Osteoblast (primary cell): ENCODE measurements at regions not wholly inside any gene's neighbourhood (a gene's known extent, or its start where the extent isn't known, plus 50 kb on each side); places are given as distances from the start of the nearest gene placed in this dataset.

Source experiments
- DNase-seq: peaks from one replicate; pipeline ENCODE4 v3.0.0; 2011; ENCODE audit warnings: low spot score, mixed read lengths; ENCODE audit not compliant: insufficient read length; ENCODE audit errors: missing footprints
- H2AFZ ChIP-seq: 2 replicates; pipeline ENCODE4 v1.6.0; 2011; ENCODE audit warnings: mild to moderate bottlenecking, low read length
- H3K27ac ChIP-seq: 2 replicates; pipeline ENCODE4 v1.5.1; 2011; ENCODE audit warnings: mild to moderate bottlenecking, low read depth, low read length, moderate library complexity
- H3K27me3 ChIP-seq: 2 replicates; pipeline ENCODE4 v1.6.0; 2012; ENCODE audit warnings: mild to moderate bottlenecking, control low read depth, inconsistent platforms, low read length, moderate library complexity; ENCODE audit not compliant: insufficient read depth
- H3K36me3 ChIP-seq: 2 replicates; pipeline ENCODE4 v1.5.1; 2011; ENCODE audit warnings: mild to moderate bottlenecking, low read length, control low read depth, moderate library complexity; ENCODE audit not compliant: insufficient read depth
- H3K4me1 ChIP-seq: 2 replicates; pipeline ENCODE4 v1.5.1; 2011; ENCODE audit warnings: mild to moderate bottlenecking, low read length, control low read depth, moderate library complexity; ENCODE audit not compliant: insufficient read depth
- H3K4me2 ChIP-seq: 2 replicates; pipeline ENCODE4 v1.6.0; 2011; ENCODE audit warnings: mild to moderate bottlenecking, low read length; ENCODE audit not compliant: insufficient read depth
- H3K4me3 ChIP-seq: fragments of 200-600 bp; sonication (generic); 3 replicates; pipeline ENCODE4 v1.5.1; 2012; ENCODE audit warnings: mild to moderate bottlenecking, low read length, inconsistent platforms; ENCODE audit not compliant: insufficient read depth
- H3K79me2 ChIP-seq: 2 replicates; pipeline ENCODE4 v1.6.0; 2012; ENCODE audit warnings: mild to moderate bottlenecking, low read length, control low read depth, inconsistent platforms; ENCODE audit not compliant: insufficient read depth
- H3K9me3 ChIP-seq: 2 replicates; pipeline ENCODE4 v1.5.1; 2011; ENCODE audit warnings: low read depth, low read length, control low read depth
- H4K20me1 ChIP-seq: 2 replicates; pipeline ENCODE4 v1.6.0; 2012; ENCODE audit warnings: mild to moderate bottlenecking, low read length, control low read depth; ENCODE audit not compliant: insufficient read depth
- TF ChIP-seq, protein P1 (sequence below): IDR thresholded peaks from 2 replicates; pipeline ENCODE4 v1.5.1; 2011; ENCODE audit warnings: mild to moderate bottlenecking, low read depth, low read length, moderate library complexity; ENCODE audit errors: extremely low read depth

GRCh38 chr14:40113671-40114070 is 681.4 kb upstream of the FBXO33 start:
- Histone ChIP-seq H3K4me2 (no peak overlapping the region), H3K27ac (no peak overlapping the region), H3K4me1 (no peaks in the 10 kb centered on the region), H3K9me3 (no peaks in the 10 kb centered on the region), H3K36me3 (no peaks in the 10 kb centered on the region), H4K20me1 (no peaks in the 10 kb centered on the region), H3K4me3 (no peak overlapping the region), H3K79me2 (no peaks in the 10 kb centered on the region), H2AFZ (no peak overlapping the region), H3K27me3 (no peaks in the 10 kb centered on the region)
- TF ChIP-seq, protein P1, sequence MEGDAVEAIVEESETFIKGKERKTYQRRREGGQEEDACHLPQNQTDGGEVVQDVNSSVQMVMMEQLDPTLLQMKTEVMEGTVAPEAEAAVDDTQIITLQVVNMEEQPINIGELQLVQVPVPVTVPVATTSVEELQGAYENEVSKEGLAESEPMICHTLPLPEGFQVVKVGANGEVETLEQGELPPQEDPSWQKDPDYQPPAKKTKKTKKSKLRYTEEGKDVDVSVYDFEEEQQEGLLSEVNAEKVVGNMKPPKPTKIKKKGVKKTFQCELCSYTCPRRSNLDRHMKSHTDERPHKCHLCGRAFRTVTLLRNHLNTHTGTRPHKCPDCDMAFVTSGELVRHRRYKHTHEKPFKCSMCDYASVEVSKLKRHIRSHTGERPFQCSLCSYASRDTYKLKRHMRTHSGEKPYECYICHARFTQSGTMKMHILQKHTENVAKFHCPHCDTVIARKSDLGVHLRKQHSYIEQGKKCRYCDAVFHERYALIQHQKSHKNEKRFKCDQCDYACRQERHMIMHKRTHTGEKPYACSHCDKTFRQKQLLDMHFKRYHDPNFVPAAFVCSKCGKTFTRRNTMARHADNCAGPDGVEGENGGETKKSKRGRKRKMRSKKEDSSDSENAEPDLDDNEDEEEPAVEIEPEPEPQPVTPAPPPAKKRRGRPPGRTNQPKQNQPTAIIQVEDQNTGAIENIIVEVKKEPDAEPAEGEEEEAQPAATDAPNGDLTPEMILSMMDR, result no peak
- DNase-seq, result no peak

- Histone ChIP-seq H3K4me3 (no peak overlapping the region), H3K79me2 (no peaks in the 10 kb centered on the region), H3K27me3 (no peaks in the 10 kb centered on the region), H3K4me1 (no peaks in the 10 kb centered on the region), H3K27ac (no peak overlapping the region), H4K20me1 (no peaks in the 10 kb centered on the region), H2AFZ (no peak overlapping the region), H3K36me3 (no peaks in the 10 kb centered on the region), H3K4me2 (no peak overlapping the region), H3K9me3 (no peaks in the 10 kb centered on the region)
- TF ChIP-seq, protein P1, result no peak
- no peak for DNase-seq
Observed at GRCh38 chr14:40100544-40101196, 668.4 kb upstream of the FBXO33 start.

GRCh38 chr14:40099316-40099715 is 667.1 kb upstream of the FBXO33 start:
- no peak overlapping the region for H3K27ac ChIP-seq
- DNase-seq, result no peak
- no peak overlapping the region for H2AFZ ChIP-seq
- no peaks in the 10 kb centered on the region for H4K20me1 ChIP-seq
- H3K36me3 ChIP-seq, result no peaks in the 10 kb centered on the region
- no peaks in the 10 kb centered on the region for H3K27me3 ChIP-seq
- H3K79me2 ChIP-seq, result no peaks in the 10 kb centered on the region
- no peaks in the 10 kb centered on the region for H3K9me3 ChIP-seq
- TF ChIP-seq, protein P1, result no peak
- no peaks in the 10 kb centered on the region for H3K4me1 ChIP-seq
- no peak overlapping the region for H3K4me2 ChIP-seq
- H3K4me3 ChIP-seq, result no peak overlapping the region

- Histone ChIP-seq H3K4me2 (no peak overlapping the region), H3K27ac (no peak overlapping the region)
- TF ChIP-seq, protein P1, result no peak
Observed at GRCh38 chr14:40098468-40098867, 666.2 kb upstream of the FBXO33 start.

More at GRCh38 chr14:40098468-40098867, 666.2 kb upstream of the FBXO33 start:
- H3K79me2 ChIP-seq, result no peaks in the 10 kb centered on the region
- H2AFZ ChIP-seq, result no peak overlapping the region
- H3K4me3 ChIP-seq, result no peak overlapping the region
- DNase-seq, result no peak
- no peaks in the 10 kb centered on the region for H4K20me1 ChIP-seq
- no peaks in the 10 kb centered on the region for H3K27me3 ChIP-seq
- no peaks in the 10 kb centered on the region for H3K4me1 ChIP-seq
- H3K9me3 ChIP-seq, result no peaks in the 10 kb centered on the region
- H3K36me3 ChIP-seq, result no peaks in the 10 kb centered on the region
